HCT116 (cell line): ENCODE measurements at regions not wholly inside any gene's neighbourhood (a gene's known extent, or its start where the extent isn't known, plus 50 kb on each side); places are given as distances from the start of the nearest gene placed in this dataset.

Experiments used
- ATAC-seq: fragments of 200-7000 bp; cut with Tn5 transposase; 2 replicates; pipeline ENCODE4 v1.9.1; 2020; ENCODE audit warnings: mild to moderate bottlenecking, moderate library complexity
- BruUV-seq: library from RNA; stranded (reverse); fragments of 400-500 nt; replicated peaks from 2 replicates; lab custom pipeline; 2021; lab: Mats Ljungman, UMichigan
- CTCF ChIA-PET: fragments of 300-600 bp; sonication (Branson Sonifier 250); formaldehyde crosslinking; loops from one replicate; lab custom pipeline; 2021; ENCODE audit warnings: antibody characterized with exemption; lab: Charles Lee
- POLR2A ChIA-PET: fragments of 300-600, 350-600 bp; sonication (Branson Sonifier 250); formaldehyde crosslinking; loops from one replicate; lab custom pipeline; 2021; ENCODE audit warnings: antibody characterized with exemption; lab: Charles Lee
- RAD21 ChIA-PET, 2 experiments: fragments of 300-600 bp; sonication (Branson Sonifier 250); formaldehyde crosslinking; loops; one replicate each; lab custom pipeline; 2023; ENCODE audit warnings: low total read pairs in 2 of 2; ENCODE audit not compliant: uncharacterized antibody in 2 of 2, unreplicated experiment in 2 of 2, low non-redundant PET in 1 of 2; lab: Charles Lee
- DNase-seq: peaks from one replicate; pipeline ENCODE4 v3.0.0-alpha.2; 2010; ENCODE audit warnings: low read depth, low spot score
- H2AFZ ChIP-seq: fragments of 200-600 bp; shearing (Covaris generic), sonication (generic); 2 replicates; pipeline ENCODE4 v1.6.1; 2017; ENCODE audit warnings: low read depth, mixed run types, mixed read lengths, antibody characterized with exemption, low read length; ENCODE audit not compliant: poor library complexity, severe bottlenecking
- H3K27ac ChIP-seq: 2 replicates; pipeline ENCODE4 v1.5.1; 2012; ENCODE audit warnings: low read depth, low read length
- H3K27me3 ChIP-seq: fragments of 200-600 bp; sonication (generic); 2 replicates; pipeline ENCODE4 v1.6.1; 2016; ENCODE audit warnings: mixed run types, low read length, mixed read lengths; ENCODE audit not compliant: insufficient read depth
- H3K36me3 ChIP-seq, 2 experiments: fragments of 200-500 bp in 1 of 2; fragments of 200-600 bp in 1 of 2; sonication (Bioruptor generic) in 1 of 2; sonication (generic) in 1 of 2; 2 replicates each; pipeline versions ENCODE4 v1.5.1 to v1.6.1; 2014 to 2016; ENCODE audit warnings: low read length in 2 of 2, inconsistent platforms in 1 of 2, mixed read lengths in 1 of 2, mixed run types in 1 of 2; ENCODE audit not compliant: insufficient read depth in 2 of 2, control insufficient read depth in 1 of 2
- H3K4me1 ChIP-seq, 2 experiments: fragments of 200-600 bp in 1 of 2; sonication (generic) in 1 of 2; 2 replicates each; pipeline versions ENCODE4 v1.5.1 to v1.6.1; 2012 to 2017; ENCODE audit warnings: low read length in 2 of 2, inconsistent platforms in 1 of 2, mild to moderate bottlenecking in 1 of 2, mixed read lengths in 1 of 2, mixed run types in 1 of 2, moderate library complexity in 1 of 2; ENCODE audit not compliant: insufficient read depth in 2 of 2, control insufficient read depth in 1 of 2
- H3K4me2 ChIP-seq: fragments of 200-600 bp; sonication (generic); 2 replicates; pipeline ENCODE4 v1.6.1; 2017; ENCODE audit warnings: mixed run types, low read length, mixed read lengths
- H3K4me3 ChIP-seq, 2 experiments: fragments of 200-600 bp in 1 of 2; sonication (generic) in 1 of 2; replicated peaks in 1 of 2; 2 replicates each; pipeline ENCODE4 v1.5.1; 2011 to 2016; ENCODE audit warnings: low read length in 2 of 2, control low read depth in 1 of 2, low read depth in 1 of 2, mild to moderate bottlenecking in 1 of 2, mixed read lengths in 1 of 2, mixed run types in 1 of 2
- H3K79me2 ChIP-seq: fragments of 200-600 bp; sonication (generic); 2 replicates; pipeline ENCODE4 v1.6.1; 2017; ENCODE audit warnings: mild to moderate bottlenecking, mixed run types, low read length, moderate library complexity, mixed read lengths; ENCODE audit not compliant: insufficient read depth
- H3K9ac ChIP-seq: fragments of 200-600 bp; sonication (generic); 2 replicates; pipeline ENCODE4 v1.6.1; 2016; ENCODE audit warnings: low read length, mixed read lengths
- H3K9me2 ChIP-seq: fragments of 200-600 bp; sonication (generic), shearing (Covaris generic); 2 replicates; pipeline ENCODE4 v1.6.1; 2017; ENCODE audit warnings: mixed run types, mild to moderate bottlenecking, moderate library complexity; ENCODE audit not compliant: insufficient read depth
- H3K9me3 ChIP-seq, 2 experiments: fragments of 200-500 bp in 1 of 2; fragments of 200-600 bp in 1 of 2; sonication (Bioruptor generic) in 1 of 2; sonication (generic) in 1 of 2; 2 replicates each; pipeline ENCODE4 v1.6.1; 2014 to 2017; ENCODE audit warnings: low read length in 2 of 2, mixed read lengths in 2 of 2, inconsistent platforms in 1 of 2, low read depth in 1 of 2, mild to moderate bottlenecking in 1 of 2, mixed run types in 1 of 2, moderate library complexity in 1 of 2; ENCODE audit not compliant: control insufficient read depth in 1 of 2, insufficient read depth in 1 of 2
- H4K20me1 ChIP-seq: fragments of 200-600 bp; sonication (generic), shearing (Covaris generic); 2 replicates; pipeline ENCODE4 v1.6.1; 2017; ENCODE audit warnings: mixed run types, mild to moderate bottlenecking, moderate library complexity; ENCODE audit not compliant: insufficient read depth
- ATF3 ChIP-seq: IDR thresholded peaks from 2 replicates; pipeline ENCODE4 v1.6.1; 2012
- CBX3 ChIP-seq: IDR thresholded peaks from 2 replicates; pipeline ENCODE4 v1.6.1; 2012; ENCODE audit warnings: low read depth
- CEBPB ChIP-seq: IDR thresholded peaks from 2 replicates; pipeline ENCODE4 v1.6.1; 2012; ENCODE audit warnings: low read depth
- CTCF ChIP-seq, 3 experiments: fragments of 200-600 bp in 1 of 3; sonication (generic) in 1 of 3; IDR thresholded peaks in 2 of 3; conservative IDR thresholded peaks in 1 of 3; 2 replicates each; pipeline ENCODE4 v1.5.1; 2012 to 2017; ENCODE audit warnings: low read depth in 2 of 3, low read length in 2 of 3, antibody characterized with exemption in 1 of 3, borderline replicate concordance in 1 of 3, control low read depth in 1 of 3, mild to moderate bottlenecking in 1 of 3, mixed read lengths in 1 of 3, mixed run types in 1 of 3, moderate library complexity in 1 of 3; ENCODE audit not compliant: insufficient read depth in 1 of 3
- EGR1 ChIP-seq: IDR thresholded peaks from 2 replicates; pipeline ENCODE4 v1.6.1; 2012; ENCODE audit warnings: low read depth
- ELF1 ChIP-seq: IDR thresholded peaks from 2 replicates; pipeline ENCODE4 v1.6.1; 2012; ENCODE audit warnings: low read depth, borderline replicate concordance
- EZH2 ChIP-seq: fragments of 200-600 bp; sonication (generic); IDR thresholded peaks from 2 replicates; pipeline ENCODE4 v1.6.1; 2017; ENCODE audit warnings: antibody characterized with exemption, mixed run types
- EZH2phosphoT487 ChIP-seq: fragments of 200-600 bp; IDR thresholded peaks from 2 replicates; pipeline ENCODE4 v1.6.1; 2018; ENCODE audit warnings: antibody characterized with exemption, borderline replicate concordance
- FOSL1 ChIP-seq: IDR thresholded peaks from 2 replicates; pipeline ENCODE4 v1.6.1; 2012; ENCODE audit warnings: low read depth
- JUND ChIP-seq: IDR thresholded peaks from 2 replicates; pipeline ENCODE4 v1.6.1; 2012
- POLR2AphosphoS5 ChIP-seq: IDR thresholded peaks from 2 replicates; pipeline ENCODE4 v1.6.1; 2011; ENCODE audit warnings: mild to moderate bottlenecking, low read depth, low read length, moderate library complexity
- REST ChIP-seq: IDR thresholded peaks from 2 replicates; pipeline ENCODE4 v1.6.1; 2012; ENCODE audit warnings: low read depth
- SIN3A ChIP-seq: IDR thresholded peaks from 2 replicates; pipeline ENCODE4 v1.6.1; 2012; ENCODE audit warnings: low read depth
- SP1 ChIP-seq: IDR thresholded peaks from 2 replicates; pipeline ENCODE4 v1.6.1; 2012; ENCODE audit warnings: low read depth
- TCF7L2 ChIP-seq: IDR thresholded peaks from 2 replicates; pipeline ENCODE4 v1.7.0; 2011; ENCODE audit warnings: borderline replicate concordance, inconsistent platforms; ENCODE audit not compliant: insufficient read depth, insufficient read length; ENCODE audit errors: extremely low read depth
- YY1 ChIP-seq: IDR thresholded peaks from 2 replicates; pipeline ENCODE4 v1.6.1; 2011; ENCODE audit warnings: low read length, low read depth, moderate library complexity, mild to moderate bottlenecking; ENCODE audit not compliant: insufficient replicate concordance; ENCODE audit errors: extremely low read depth
- ZNF274 ChIP-seq: fragments of 200-500 bp; sonication (Bioruptor generic); IDR thresholded peaks from 2 replicates; pipeline ENCODE4 v1.6.1; 2014; ENCODE audit warnings: mild to moderate bottlenecking, low read depth, low read length, inconsistent platforms
- intact Hi-C: fragments of 100-400 bp; cut with micrococcal nuclease; formaldehyde crosslinking; loops from 2 replicates; pipeline ENCODE4 v1.10.0; 2022

GRCh38 chr15:39159833-39160232, 421.0 kb upstream of the THBS1 start:
- no TSS peak for BruUV-seq
- Histone ChIP-seq H3K4me1 (no peaks in the 10 kb centered on the region), H3K4me2 (no peak overlapping the region), H3K9me3 (no peaks in the 10 kb centered on the region), H3K79me2 (no peaks in the 10 kb centered on the region), H2AFZ (no peak overlapping the region), H3K36me3 (no peaks in the 10 kb centered on the region), H3K9me2 (no peaks in the 10 kb centered on the region), H3K9ac (no peak overlapping the region), H3K4me3 (no peak overlapping the region), H3K27me3 (no peaks in the 10 kb centered on the region), H4K20me1 (no peaks in the 10 kb centered on the region), H3K27ac (no peak overlapping the region)
- CTCF ChIA-PET, result interaction anchor here (1.1 kb wide), 2 partner anchors 420 to 597 kb away, joined by 3 read pairs; no protein-coding TSS in a partner anchor
- no peak for TF ChIP-seq SP1
- RAD21 ChIA-PET, result no interaction called here
- DNase-seq (no peak), ATAC-seq (no peak)
- POLR2A ChIA-PET, result no interaction called here
- intact Hi-C loops, result no loop called here

GRCh38 chr15:39161096-39161495, 419.8 kb upstream of the THBS1 start:
- no peaks in the 10 kb centered on the region for H3K27me3 ChIP-seq
- H3K36me3 ChIP-seq, result no peaks in the 10 kb centered on the region
- H4K20me1 ChIP-seq, result no peaks in the 10 kb centered on the region
- no TSS peak for BruUV-seq
- no peaks in the 10 kb centered on the region for H3K79me2 ChIP-seq
- intact Hi-C loops, result no loop called here
- no peaks in the 10 kb centered on the region for H3K9me3 ChIP-seq
- H3K27ac ChIP-seq, result no peak overlapping the region
- ATAC-seq (no peak), DNase-seq (no peak)
- no peak overlapping the region for H3K4me3 ChIP-seq
- TF ChIP-seq YY1 (no peak), ATF3 (no peak), REST (no peak), CTCF (IDR thresholded peaks at IDR 0.05 in 2 of 3, conservative IDR thresholded peaks at IDR 0.05 in 1 of 3; ENCODE audit: borderline replicate concordance in 1 of 3, insufficient read depth in 1 of 3, low read depth in 2 of 3, low read length in 2 of 3) (no peak), SIN3A (no peak), JUND (no peak), FOSL1 (no peak), SP1 (no peak), ELF1 (no peak), EZH2 (no peak), EZH2phosphoT487 (no peak), POLR2AphosphoS5 (no peak), CEBPB (no peak), TCF7L2 (no peak), ZNF274 (no peak), CBX3 (no peak), EGR1 (no peak)
- no peak overlapping the region for H3K9ac ChIP-seq
- POLR2A ChIA-PET, result no interaction called here
- no peaks in the 10 kb centered on the region for H3K9me2 ChIP-seq
- no peak overlapping the region for H2AFZ ChIP-seq
- no peaks in the 10 kb centered on the region for H3K4me1 ChIP-seq
- H3K4me2 ChIP-seq, result no peak overlapping the region
- CTCF ChIA-PET, result interaction anchor here (0.6 kb wide), 1 partner anchor 11 kb away, joined by 3 read pairs; no protein-coding TSS in a partner anchor
- RAD21 ChIA-PET, result no interaction called here
